Renal cortex interstitium (tissue), 11 donors: ENCODE measurements at regions not wholly inside any gene's neighbourhood (a gene's known extent, or its start where the extent isn't known, plus 50 kb on each side); places are given as distances from the start of the nearest gene placed in this dataset.

Experiments
- DNase-seq, 11 donors: peaks; one replicate each; pipeline ENCODE4 v3.0.0-alpha.2; 2013; ENCODE audit warnings: low read depth in 9 of 11, low spot score in 4 of 11; ENCODE audit errors: extremely low read depth in 1 of 11

DNA sequence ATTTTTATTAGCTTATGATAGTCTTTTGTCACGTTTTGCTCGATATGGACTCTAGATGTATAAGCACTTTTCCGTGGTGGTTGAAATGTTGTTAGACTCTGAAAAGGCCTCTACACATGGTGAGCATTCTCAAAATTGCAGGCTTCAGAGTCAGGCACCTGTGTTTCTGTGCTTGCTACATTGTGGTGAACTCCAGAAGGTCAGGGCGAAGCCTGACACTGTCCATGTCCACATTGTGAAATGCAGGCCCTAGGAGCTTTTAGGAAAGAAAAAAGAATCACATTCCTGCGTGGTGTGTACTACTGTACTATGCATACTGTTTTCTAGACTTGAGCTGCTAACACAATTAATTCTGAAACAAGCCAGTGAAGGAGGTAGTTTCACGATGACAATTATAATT lies 86.3 kb downstream of the HS3ST1 start:
- DNase-seq, result no peak

- no peak for DNase-seq
Observed at GRCh38 chr4:11341337-11342043, 87.2 kb downstream of the HS3ST1 start.

DNA sequence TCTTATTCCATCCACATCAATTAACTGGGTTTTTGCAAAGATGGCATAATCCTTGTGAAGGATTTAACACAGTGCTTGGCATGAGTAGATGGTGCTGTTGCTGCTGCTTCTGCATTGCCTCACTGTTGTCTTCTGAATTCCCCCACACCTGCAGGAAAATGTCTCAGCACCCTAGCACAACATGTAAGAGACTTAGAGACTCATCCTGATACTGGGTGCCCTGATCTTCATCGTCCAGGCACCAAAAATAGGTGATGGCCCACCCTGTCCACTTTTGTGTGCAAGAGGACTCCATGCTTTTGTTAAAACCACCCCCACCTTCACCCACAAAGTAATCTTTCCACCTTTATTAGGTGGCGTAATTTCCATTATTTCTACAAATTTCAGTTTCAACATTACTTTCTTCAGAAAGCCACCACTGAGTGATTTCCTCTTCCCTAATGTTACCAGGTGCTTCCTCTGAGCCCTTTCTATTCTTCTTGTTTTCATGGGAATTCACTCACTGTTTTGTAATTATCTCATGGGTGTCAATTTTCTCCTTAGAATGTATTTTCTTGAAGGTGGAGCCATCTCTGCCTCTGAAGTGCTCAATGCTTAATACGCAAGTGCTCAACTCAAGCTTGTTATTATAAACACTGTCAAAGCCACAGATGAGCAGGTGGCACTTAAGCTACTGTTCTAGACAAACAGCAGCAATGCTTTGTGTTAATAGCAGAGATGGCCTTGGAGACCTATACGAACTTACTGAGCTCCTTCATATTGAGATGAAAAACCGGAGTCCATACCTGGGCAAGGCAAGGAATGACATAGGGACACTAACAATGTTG lies 89.5 kb downstream of the HS3ST1 start:
- DNase-seq, result no peak

DNA sequence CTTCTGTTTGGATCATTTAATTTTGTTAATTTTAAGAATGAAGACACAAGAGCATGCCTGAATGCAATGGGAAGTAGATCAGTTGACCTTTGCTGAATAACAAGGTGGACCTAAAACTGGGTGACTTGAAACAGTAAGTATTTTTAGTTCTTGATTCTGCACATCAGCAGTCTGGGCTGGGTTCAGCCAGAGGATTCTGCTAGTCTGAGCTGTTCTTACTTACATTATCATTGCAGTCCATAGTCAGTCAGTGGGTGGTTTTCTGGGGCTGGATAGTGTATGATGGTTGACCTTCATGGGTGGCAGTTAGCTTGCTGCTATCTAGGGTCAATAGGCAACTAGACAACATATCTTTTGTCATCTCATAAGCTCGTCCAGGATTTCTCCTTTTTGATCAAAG lies 91.4 kb downstream of the HS3ST1 start:
- no peak for DNase-seq

DNA sequence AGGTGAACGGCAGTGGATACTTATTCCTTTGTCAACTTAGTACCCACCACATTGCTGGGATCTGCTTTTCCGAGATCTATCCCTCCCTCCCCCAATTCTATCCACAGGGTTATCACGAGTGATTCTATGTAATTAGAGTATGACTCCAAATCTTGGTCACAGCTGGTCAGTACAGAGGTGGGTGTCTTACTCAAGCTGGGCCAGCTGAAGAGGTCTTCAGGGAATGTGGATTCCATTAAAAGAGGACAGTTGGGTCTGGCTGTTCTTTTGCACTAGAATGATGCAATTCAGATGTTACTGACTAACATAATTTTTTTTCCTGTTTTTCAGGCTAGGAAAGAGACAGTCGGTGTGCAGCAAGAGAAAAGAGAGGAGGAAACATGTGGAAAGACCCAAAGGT lies 92.3 kb downstream of the HS3ST1 start:
- no peak for DNase-seq

DNA sequence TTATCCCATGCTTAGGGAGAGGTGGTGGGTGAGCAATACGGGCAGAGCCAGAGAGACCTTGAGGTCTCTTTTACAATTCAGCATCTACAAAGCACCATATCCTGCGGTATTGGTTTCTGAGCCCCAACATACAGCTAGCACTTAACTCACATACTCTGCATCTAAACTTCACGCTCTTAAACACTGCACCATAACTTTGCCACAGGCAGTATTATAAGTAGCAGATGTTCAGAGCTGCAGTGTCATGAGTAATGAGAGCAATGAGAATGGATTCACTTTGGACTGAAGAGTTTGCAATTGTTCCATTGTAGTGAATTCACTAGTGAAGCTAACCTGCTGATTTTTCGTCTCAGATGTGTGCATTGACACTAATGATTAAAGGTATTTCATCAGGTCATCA lies 93.8 kb downstream of the HS3ST1 start:
- no peak for DNase-seq

DNA sequence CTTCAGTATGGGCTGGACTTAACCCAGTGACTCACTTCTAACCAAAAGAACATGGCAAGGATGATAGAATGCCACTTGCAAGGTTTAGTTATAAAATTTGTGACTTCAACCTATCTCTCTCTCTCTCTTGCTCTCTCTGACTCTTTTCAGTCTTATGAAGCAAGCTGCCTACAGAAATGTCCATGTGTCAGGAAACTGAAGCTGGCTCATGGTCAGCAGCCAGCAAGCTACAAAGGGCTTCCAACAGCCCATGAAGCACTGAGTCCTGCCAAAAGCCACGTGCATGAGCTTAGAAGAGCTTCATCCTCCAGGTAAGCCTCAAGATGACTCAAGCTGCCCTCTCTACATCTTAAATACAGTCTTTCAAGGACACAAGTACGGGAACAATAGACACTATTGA lies 100.3 kb downstream of the HS3ST1 start:
- no peak for DNase-seq

- DNase-seq, result no peak
Observed at GRCh38 chr4:11326021-11326420, 102.7 kb downstream of the HS3ST1 start.

DNA sequence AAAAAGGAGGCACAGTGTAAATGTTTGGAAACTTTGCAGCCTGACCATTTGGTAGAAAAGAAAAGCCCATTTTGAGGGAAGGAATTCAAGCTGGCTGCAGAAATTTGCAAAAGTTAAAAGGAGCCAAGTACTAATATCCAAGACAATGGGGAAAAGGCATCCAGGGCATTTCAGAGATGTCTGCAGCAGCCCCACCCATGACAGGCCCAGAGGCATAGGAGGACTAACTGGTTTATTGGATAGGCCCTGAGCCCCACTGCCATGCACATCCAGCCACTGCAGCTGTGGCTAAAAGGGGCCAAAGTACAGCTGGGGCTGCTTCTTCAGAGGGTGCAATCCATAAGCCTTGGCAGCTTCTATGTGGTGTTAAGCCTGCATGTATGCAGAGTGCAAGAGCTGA lies 104.9 kb downstream of the HS3ST1 start:
- DNase-seq, result no peak

DNA sequence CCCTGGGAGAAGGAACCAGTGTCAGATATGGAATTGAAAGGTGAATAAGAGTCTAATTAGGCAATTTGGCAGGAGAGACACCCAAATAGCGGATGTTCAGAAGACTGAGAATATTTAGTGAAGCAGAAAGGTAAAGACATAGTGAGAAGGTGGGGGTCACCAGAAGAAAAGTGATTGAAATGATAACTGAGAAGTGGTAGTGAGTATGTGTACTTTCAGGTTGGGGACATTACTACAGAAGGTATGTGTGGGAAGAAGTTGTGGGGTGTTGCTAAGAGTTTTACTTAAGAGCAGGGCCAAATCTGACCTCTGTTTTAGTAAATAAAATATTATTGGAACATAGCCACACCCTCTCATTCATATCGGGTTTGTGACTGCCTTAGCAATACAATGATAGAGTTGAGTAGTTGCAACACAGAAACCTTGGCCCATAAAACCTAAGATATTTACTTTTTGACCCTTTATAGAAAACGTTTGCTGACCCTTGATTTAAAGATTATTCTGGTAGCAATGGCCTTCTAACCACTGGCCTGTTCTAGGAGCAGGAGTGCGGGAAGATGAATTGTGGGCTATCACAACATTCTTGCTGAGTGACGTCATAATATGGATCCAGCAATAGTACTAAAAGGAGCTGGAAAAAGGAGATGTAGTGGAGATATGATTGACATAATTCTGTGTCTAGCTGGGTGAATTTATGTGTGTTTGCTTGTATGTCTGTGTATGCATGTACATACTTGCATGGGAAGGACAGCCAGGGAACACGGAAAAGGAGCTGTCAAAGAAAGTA lies 115.3 kb downstream of the HS3ST1 start:
- DNase-seq, result no peak

DNA sequence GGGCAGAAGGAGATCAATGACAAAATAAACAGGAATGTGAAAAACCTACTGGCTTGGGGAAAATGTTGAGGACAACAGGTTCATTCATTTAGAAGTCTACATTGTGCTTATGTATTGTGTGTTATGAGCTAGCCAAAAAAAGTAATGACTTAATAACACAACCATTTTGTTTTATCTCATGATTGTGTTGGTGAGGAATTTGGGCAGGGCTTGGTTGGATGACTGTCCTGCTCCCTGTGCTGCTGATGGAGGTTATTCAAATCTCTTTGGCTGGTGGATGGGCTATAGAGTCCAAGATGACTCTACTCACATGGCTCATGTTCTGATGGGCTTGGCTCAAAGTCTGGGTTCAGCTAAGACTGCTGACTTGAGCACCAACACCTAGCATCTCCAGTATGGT lies 116.3 kb downstream of the HS3ST1 start:
- no peak for DNase-seq

GRCh38 chr4:11301075-11301660 lies 127.5 kb downstream of the HS3ST1 start:
- no peak for DNase-seq

DNA sequence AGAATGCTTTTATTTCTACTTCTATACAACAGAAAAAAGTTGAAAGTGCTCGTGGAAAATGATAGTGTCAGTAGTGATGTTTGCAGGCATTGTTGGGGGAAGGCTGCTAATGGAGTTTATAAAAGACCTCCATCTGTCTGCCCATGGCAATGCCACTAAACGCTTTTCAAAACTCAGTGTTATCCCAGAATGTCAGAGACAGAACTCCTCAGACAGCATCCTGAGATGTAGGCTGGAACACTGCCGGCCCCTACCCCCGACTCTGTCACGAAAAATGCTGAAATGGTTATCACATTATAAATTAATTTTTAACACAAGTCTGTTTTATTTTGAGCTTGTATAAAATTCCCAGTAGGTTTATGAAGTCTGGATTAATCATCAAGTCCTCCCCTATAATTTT lies 128.9 kb downstream of the HS3ST1 start:
- no peak for DNase-seq

DNA sequence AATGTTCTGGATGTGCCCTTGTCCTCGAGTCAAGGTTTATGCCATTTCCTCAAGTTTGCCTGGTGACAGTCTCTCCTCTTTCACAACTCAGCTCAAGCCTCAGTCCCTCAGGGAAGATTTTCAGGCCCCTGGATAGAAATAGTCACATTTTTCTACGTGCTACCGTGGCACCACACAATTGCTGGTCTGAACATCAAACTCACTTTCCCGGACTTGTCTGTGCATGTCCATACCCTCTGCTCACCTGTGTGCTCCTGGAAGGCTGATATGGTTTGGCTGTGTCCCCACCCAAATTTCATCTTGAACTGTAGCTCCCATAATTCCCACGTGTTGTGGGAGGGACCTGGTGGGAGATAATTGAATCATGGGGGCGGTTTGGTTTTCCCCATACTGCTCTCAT lies 129.7 kb downstream of the HS3ST1 start:
- DNase-seq, result no peak

DNA sequence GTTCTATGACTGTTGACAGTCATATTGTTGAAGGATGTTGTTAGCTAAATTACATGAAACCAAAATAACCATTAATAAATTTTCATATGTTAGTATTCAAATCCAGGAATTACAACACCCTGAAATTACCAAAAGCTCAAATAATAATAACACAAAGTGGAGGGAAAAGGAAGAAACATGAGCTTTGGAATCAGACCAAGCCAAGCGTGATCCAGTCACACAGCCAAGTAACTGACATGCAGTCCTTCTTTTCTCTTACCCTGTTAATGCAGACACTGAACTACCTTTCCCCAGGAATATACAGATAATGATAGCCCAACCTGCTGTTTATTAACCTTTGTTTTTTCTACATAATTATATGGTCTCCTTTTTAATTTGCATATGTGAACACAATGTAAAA lies 130.2 kb downstream of the HS3ST1 start:
- DNase-seq, result no peak

DNA sequence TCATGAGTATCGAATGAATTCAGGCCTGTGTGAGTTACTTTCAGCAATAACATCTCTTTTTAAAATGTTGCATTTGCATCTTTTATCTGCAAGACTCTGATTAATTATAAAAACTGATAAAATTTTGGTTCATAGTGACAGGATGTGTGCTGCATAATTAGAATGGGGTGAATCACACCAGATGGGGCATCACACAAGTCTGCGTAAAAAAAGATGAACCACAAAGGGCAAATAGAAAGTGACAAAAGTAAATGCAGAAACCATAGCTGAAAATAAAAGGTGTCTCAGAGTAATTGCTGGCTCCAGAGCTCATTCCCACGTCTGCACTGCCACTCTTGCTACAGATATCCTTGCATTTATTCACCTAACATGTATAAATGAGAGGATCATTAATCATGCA lies 131.1 kb downstream of the HS3ST1 start:
- no peak for DNase-seq

- DNase-seq, result no peak
Observed at GRCh38 chr4:11297201-11297600, 131.5 kb downstream of the HS3ST1 start.

DNA sequence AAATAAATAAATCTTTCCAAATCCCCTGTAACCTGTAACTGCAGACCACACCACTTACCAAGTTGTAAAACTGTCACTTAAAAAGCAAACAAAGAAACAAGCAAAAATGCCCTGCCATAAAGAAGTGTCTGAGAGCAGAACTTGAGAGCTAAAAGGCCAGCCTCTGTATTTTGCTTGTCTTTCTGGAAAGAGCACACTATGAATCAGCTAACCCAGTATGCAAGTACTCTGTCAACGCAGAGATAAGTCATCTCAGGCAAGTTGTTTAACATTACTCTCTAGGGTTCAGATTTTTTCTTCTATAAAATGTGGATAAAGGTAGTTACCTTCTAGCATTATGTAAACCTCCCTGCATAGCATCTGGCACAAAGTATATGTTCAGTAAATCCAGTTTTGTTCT lies 134.8 kb downstream of the HS3ST1 start:
- DNase-seq, result no peak

DNA sequence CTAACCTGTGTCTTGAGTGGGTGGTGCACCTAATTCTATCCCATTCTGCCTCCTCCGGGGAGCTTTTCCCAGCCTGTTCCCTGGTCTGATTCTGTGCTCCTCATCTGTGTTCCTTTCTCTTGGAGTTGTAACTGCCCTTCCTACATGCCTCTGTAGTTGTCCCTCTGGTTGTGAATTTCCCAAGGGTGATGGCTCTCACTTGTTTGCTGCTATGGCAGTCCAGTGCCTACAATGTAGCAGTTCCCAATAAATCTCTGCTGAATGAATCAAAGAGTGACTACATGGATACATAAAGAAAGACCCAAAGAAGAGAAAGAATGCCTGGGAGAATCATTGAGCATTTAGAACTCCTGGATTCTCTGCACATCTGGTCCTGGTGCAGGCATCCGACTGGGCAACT lies 141.6 kb downstream of the HS3ST1 start:
- no peak for DNase-seq

GRCh38 chr4:11286533-11286932 lies 142.2 kb downstream of the HS3ST1 start:
- no peak for DNase-seq
